IPS-NIHi7 (cell line): ENCODE measurements at regions not wholly inside any gene's neighbourhood (a gene's known extent, or its start where the extent isn't known, plus 50 kb on each side); places are given as distances from the start of the nearest gene placed in this dataset.
"Not testable (repeated sequence)": the region's sequence is repeated elsewhere in the genome, so short reads cannot be mapped to it uniquely, and the experiment has no call there.

Experiments
- DNase-seq: peaks from one replicate; pipeline ENCODE4 v3.0.0; 2012; ENCODE audit warnings: mixed read lengths; ENCODE audit errors: extremely low spot score

- no peak for DNase-seq
These were observed 596.6 kb downstream of the KCTD12 start for GRCh38 chr13:76289558-76289957.

- DNase-seq = no peak
These were observed 600.0 kb downstream of the KCTD12 start for GRCh38 chr13:76286178-76286577.

GRCh38 chr13:76285463-76285862 lies 600.7 kb downstream of the KCTD12 start:
- DNase-seq = no peak

GRCh38 chr13:76279766-76280165 lies 606.4 kb downstream of the KCTD12 start:
- not testable (repeated sequence) for DNase-seq

GRCh38 chr13:76271728-76272232 lies 614.4 kb downstream of the KCTD12 start:
- no peak for DNase-seq

- DNase-seq = not testable (repeated sequence)
These were observed 617.9 kb downstream of the KCTD12 start for GRCh38 chr13:76268307-76268706.

GRCh38 chr13:76267216-76267615 lies 619.0 kb downstream of the KCTD12 start:
- no peak for DNase-seq

GRCh38 chr13:76266561-76266960 lies 619.6 kb downstream of the KCTD12 start:
- no peak for DNase-seq

GRCh38 chr13:76250211-76250610 lies 614.1 kb downstream of the LMO7 start:
- no peak for DNase-seq

- DNase-seq = no peak
These were observed 609.8 kb downstream of the LMO7 start for GRCh38 chr13:76245920-76246319.

- DNase-seq = no peak
These were observed 609.1 kb downstream of the LMO7 start for GRCh38 chr13:76245211-76245610.

GRCh38 chr13:76243120-76243519 lies 607.0 kb downstream of the LMO7 start:
- not testable (repeated sequence) for DNase-seq

- no peak for DNase-seq
These were observed 603.0 kb downstream of the LMO7 start for GRCh38 chr13:76239031-76239680.

GRCh38 chr13:76231522-76232167 lies 595.5 kb downstream of the LMO7 start:
- DNase-seq = no peak

- DNase-seq = no peak
These were observed 593.2 kb downstream of the LMO7 start for GRCh38 chr13:76229281-76229680.

- DNase-seq = no peak
These were observed 590.8 kb downstream of the LMO7 start for GRCh38 chr13:76226941-76227340.

GRCh38 chr13:76225815-76226489 lies 589.8 kb downstream of the LMO7 start:
- no peak for DNase-seq

- DNase-seq = no peak
These were observed 587.9 kb downstream of the LMO7 start for GRCh38 chr13:76223999-76224398.

- peak; percentile 38 for DNase-seq
These were observed 587.4 kb downstream of the LMO7 start for GRCh38 chr13:76223565-76223964.

GRCh38 chr13:76222511-76222910 lies 586.4 kb downstream of the LMO7 start:
- DNase-seq = no peak

GRCh38 chr13:76216729-76217128 lies 580.6 kb downstream of the LMO7 start:
- DNase-seq = no peak

GRCh38 chr13:76214001-76214400 lies 577.9 kb downstream of the LMO7 start:
- no peak for DNase-seq

- no peak for DNase-seq
These were observed 577.3 kb downstream of the LMO7 start for GRCh38 chr13:76213423-76213904.
